ENCODE measurements at regions not wholly inside any gene's neighbourhood (a gene's known extent, or its start where the extent isn't known, plus 50 kb on each side); places are given as distances from the start of the nearest gene placed in this dataset.

- ATAC-seq (ENCODE audit: low FRiP score): no peak
These were observed 288.0 kb upstream of the ANKH start for GRCh38 chr5:15159606-15160005.

GRCh38 chr5:15142458-15142857, 270.9 kb upstream of the ANKH start:
- intact Hi-C loops (cut with DNase I): no loop called here
- no peak overlapping the region for H3K4me3 ChIP-seq (ENCODE audit: low read length in 2 of 2)
- H3K9me3 ChIP-seq (ENCODE audit: control insufficient read depth, low read length): no peaks in the 10 kb centered on the region
- no peak overlapping the region for H3K27ac ChIP-seq (ENCODE audit: low read depth in 1 of 2, low read length in 2 of 2)
- ATAC-seq (ENCODE audit: low FRiP score) (no peak), DNase-seq (no peak)
- H3K36me3 ChIP-seq (ENCODE audit: control insufficient read depth in 1 of 2, insufficient read depth in 2 of 2, low read length in 1 of 2): no peaks in the 10 kb centered on the region
- H3K4me1 ChIP-seq (ENCODE audit: control insufficient read depth in 1 of 2, insufficient read depth in 2 of 2, low read length in 2 of 2): no peaks in the 10 kb centered on the region
- no peaks in the 10 kb centered on the region for H3K27me3 ChIP-seq (ENCODE audit: control insufficient read depth in 1 of 2, insufficient read depth in 2 of 2, low read length in 1 of 2)
- WGBS, 2 donors: 81 to 85% methylated on average over 5 of the region's 5 CpGs

More at GRCh38 chr5:15159606-15160005, 288.0 kb upstream of the ANKH start:
- no peak overlapping the region for H3K4me3 ChIP-seq (ENCODE audit: low read length in 2 of 2)
- H3K36me3 ChIP-seq (ENCODE audit: control insufficient read depth in 1 of 2, insufficient read depth in 2 of 2, low read length in 1 of 2): no peaks in the 10 kb centered on the region
- WGBS, 2 donors: 29 to 39% methylated on average over 3 of the region's 3 CpGs
- H3K9me3 ChIP-seq (ENCODE audit: control insufficient read depth, low read length): no peaks in the 10 kb centered on the region
- no peaks in the 10 kb centered on the region for H3K27me3 ChIP-seq (ENCODE audit: control insufficient read depth in 1 of 2, insufficient read depth in 2 of 2, low read length in 1 of 2)
- H3K4me1 ChIP-seq (ENCODE audit: control insufficient read depth in 1 of 2, insufficient read depth in 2 of 2, low read length in 2 of 2): peaks cover 0 to 11% of the 10 kb centered on the region in 2 donors
- DNase-seq: no peak
- intact Hi-C loops (cut with DNase I): no loop called here
- H3K27ac ChIP-seq (ENCODE audit: low read depth in 1 of 2, low read length in 2 of 2): no peak overlapping the region

GRCh38 chr5:15137414-15137813, 265.8 kb upstream of the ANKH start:
- no peaks in the 10 kb centered on the region for H3K4me1 ChIP-seq (ENCODE audit: control insufficient read depth in 1 of 2, insufficient read depth in 2 of 2, low read length in 2 of 2)
- intact Hi-C loops (cut with DNase I): no loop called here

GRCh38 chr5:15135661-15136060, 264.1 kb upstream of the ANKH start:
- Histone ChIP-seq H3K27ac (ENCODE audit: low read depth in 1 of 2, low read length in 2 of 2) (no peak overlapping the region), H3K4me1 (ENCODE audit: control insufficient read depth in 1 of 2, insufficient read depth in 2 of 2, low read length in 2 of 2) (no peaks in the 10 kb centered on the region), H3K4me3 (ENCODE audit: low read length in 2 of 2) (no peak overlapping the region), H3K27me3 (ENCODE audit: control insufficient read depth in 1 of 2, insufficient read depth in 2 of 2, low read length in 1 of 2) (no peaks in the 10 kb centered on the region), H3K36me3 (ENCODE audit: control insufficient read depth in 1 of 2, insufficient read depth in 2 of 2, low read length in 1 of 2) (no peaks in the 10 kb centered on the region), H3K9me3 (ENCODE audit: control insufficient read depth, low read length) (no peaks in the 10 kb centered on the region)
- WGBS, 2 donors: 91 to 94% methylated on average over 2 of the region's 2 CpGs
- no peak for ATAC-seq (ENCODE audit: low FRiP score)
- intact Hi-C loops (cut with DNase I): no loop called here
- no peak for DNase-seq

More at GRCh38 chr5:15137414-15137813, 265.8 kb upstream of the ANKH start:
- DNase-seq: no peak
- H3K27me3 ChIP-seq (ENCODE audit: control insufficient read depth in 1 of 2, insufficient read depth in 2 of 2, low read length in 1 of 2): no peaks in the 10 kb centered on the region
- no peak overlapping the region for H3K4me3 ChIP-seq (ENCODE audit: low read length in 2 of 2)
- ATAC-seq (ENCODE audit: low FRiP score): no peak
- no peaks in the 10 kb centered on the region for H3K36me3 ChIP-seq (ENCODE audit: control insufficient read depth in 1 of 2, insufficient read depth in 2 of 2, low read length in 1 of 2)
- 93 to 94% methylated on average over 3 of the region's 3 CpGs for WGBS, 2 donors
- H3K27ac ChIP-seq (ENCODE audit: low read depth in 1 of 2, low read length in 2 of 2): no peak overlapping the region
- no peaks in the 10 kb centered on the region for H3K9me3 ChIP-seq (ENCODE audit: control insufficient read depth, low read length)

GRCh38 chr5:15133456-15133965, 261.9 kb upstream of the ANKH start:
- no peak overlapping the region for H3K4me3 ChIP-seq (ENCODE audit: low read length in 2 of 2)
- ATAC-seq (ENCODE audit: low FRiP score): no peak
- H3K9me3 ChIP-seq (ENCODE audit: control insufficient read depth, low read length): no peaks in the 10 kb centered on the region
- 72 to 79% methylated on average over 3 of the region's 3 CpGs for WGBS, 2 donors
- H3K4me1 ChIP-seq (ENCODE audit: control insufficient read depth in 1 of 2, insufficient read depth in 2 of 2, low read length in 2 of 2): no peaks in the 10 kb centered on the region
- intact Hi-C loops (cut with DNase I): no loop called here
- H3K36me3 ChIP-seq (ENCODE audit: control insufficient read depth in 1 of 2, insufficient read depth in 2 of 2, low read length in 1 of 2): no peaks in the 10 kb centered on the region
- no peak for DNase-seq
- H3K27me3 ChIP-seq (ENCODE audit: control insufficient read depth in 1 of 2, insufficient read depth in 2 of 2, low read length in 1 of 2): no peaks in the 10 kb centered on the region
- H3K27ac ChIP-seq (ENCODE audit: low read depth in 1 of 2, low read length in 2 of 2): no peak overlapping the region

GRCh38 chr5:15132816-15133405, 261.3 kb upstream of the ANKH start:
- no peaks in the 10 kb centered on the region for H3K27me3 ChIP-seq (ENCODE audit: control insufficient read depth in 1 of 2, insufficient read depth in 2 of 2, low read length in 1 of 2)
- ATAC-seq (ENCODE audit: low FRiP score) (no peak), DNase-seq (no peak)
- no peak overlapping the region for H3K4me3 ChIP-seq (ENCODE audit: low read length in 2 of 2)
- H3K36me3 ChIP-seq (ENCODE audit: control insufficient read depth in 1 of 2, insufficient read depth in 2 of 2, low read length in 1 of 2): no peaks in the 10 kb centered on the region
- 87 to 88% methylated on average over 5 of the region's 5 CpGs for WGBS, 2 donors
- intact Hi-C loops (cut with DNase I): no loop called here
- H3K4me1 ChIP-seq (ENCODE audit: control insufficient read depth in 1 of 2, insufficient read depth in 2 of 2, low read length in 2 of 2): no peaks in the 10 kb centered on the region
- no peaks in the 10 kb centered on the region for H3K9me3 ChIP-seq (ENCODE audit: control insufficient read depth, low read length)
- no peak overlapping the region for H3K27ac ChIP-seq (ENCODE audit: low read depth in 1 of 2, low read length in 2 of 2)

- H3K9me3 ChIP-seq (ENCODE audit: control insufficient read depth, low read length): no peaks in the 10 kb centered on the region
- H3K4me1 ChIP-seq (ENCODE audit: control insufficient read depth in 1 of 2, insufficient read depth in 2 of 2, low read length in 2 of 2): no peaks in the 10 kb centered on the region
- no peaks in the 10 kb centered on the region for H3K36me3 ChIP-seq (ENCODE audit: control insufficient read depth in 1 of 2, insufficient read depth in 2 of 2, low read length in 1 of 2)
- no peak overlapping the region for H3K27ac ChIP-seq (ENCODE audit: low read depth in 1 of 2, low read length in 2 of 2)
- WGBS, 2 donors: 93 to 96% methylated on average over 5 of the region's 5 CpGs
- DNase-seq (no peak), ATAC-seq (ENCODE audit: low FRiP score) (no peak)
- no peak overlapping the region for H3K4me3 ChIP-seq (ENCODE audit: low read length in 2 of 2)
- intact Hi-C loops (cut with DNase I): no loop called here
- no peaks in the 10 kb centered on the region for H3K27me3 ChIP-seq (ENCODE audit: control insufficient read depth in 1 of 2, insufficient read depth in 2 of 2, low read length in 1 of 2)
These were observed 260.3 kb upstream of the ANKH start for GRCh38 chr5:15131909-15132308.

- no peaks in the 10 kb centered on the region for H3K27me3 ChIP-seq (ENCODE audit: control insufficient read depth in 1 of 2, insufficient read depth in 2 of 2, low read length in 1 of 2)
- ATAC-seq (ENCODE audit: low FRiP score) (no peak), DNase-seq (no peak)
- H3K4me3 ChIP-seq (ENCODE audit: low read length in 2 of 2): no peak overlapping the region
- no peaks in the 10 kb centered on the region for H3K36me3 ChIP-seq (ENCODE audit: control insufficient read depth in 1 of 2, insufficient read depth in 2 of 2, low read length in 1 of 2)
- H3K9me3 ChIP-seq (ENCODE audit: control insufficient read depth, low read length): no peaks in the 10 kb centered on the region
- H3K27ac ChIP-seq (ENCODE audit: low read depth in 1 of 2, low read length in 2 of 2): no peak overlapping the region
- 28 to 29% methylated on average over 2 of the region's 2 CpGs for WGBS, 2 donors
- no peaks in the 10 kb centered on the region for H3K4me1 ChIP-seq (ENCODE audit: control insufficient read depth in 1 of 2, insufficient read depth in 2 of 2, low read length in 2 of 2)
- intact Hi-C loops (cut with DNase I): no loop called here
These were observed 253.4 kb upstream of the ANKH start for GRCh38 chr5:15124871-15125568.

- no peak overlapping the region for H3K27ac ChIP-seq (ENCODE audit: low read depth in 1 of 2, low read length in 2 of 2)
- intact Hi-C loops (cut with DNase I): no loop called here
- H3K9me3 ChIP-seq (ENCODE audit: control insufficient read depth, low read length): no peaks in the 10 kb centered on the region
- DNase-seq (no peak), ATAC-seq (ENCODE audit: low FRiP score) (no peak)
- no peaks in the 10 kb centered on the region for H3K4me1 ChIP-seq (ENCODE audit: control insufficient read depth in 1 of 2, insufficient read depth in 2 of 2, low read length in 2 of 2)
- WGBS, 2 donors: 78 to 79% methylated on average over 3 of the region's 3 CpGs
- H3K27me3 ChIP-seq (ENCODE audit: control insufficient read depth in 1 of 2, insufficient read depth in 2 of 2, low read length in 1 of 2): no peaks in the 10 kb centered on the region
- H3K36me3 ChIP-seq (ENCODE audit: control insufficient read depth in 1 of 2, insufficient read depth in 2 of 2, low read length in 1 of 2): no peaks in the 10 kb centered on the region
- no peak overlapping the region for H3K4me3 ChIP-seq (ENCODE audit: low read length in 2 of 2)
These were observed 252.9 kb upstream of the ANKH start for GRCh38 chr5:15124461-15124860.
